K562 (cell line): ENCODE measurements at regions not wholly inside any gene's neighbourhood (a gene's known extent, or its start where the extent isn't known, plus 50 kb on each side); places are given as distances from the start of the nearest gene placed in this dataset.

Source experiments
- ATAC-seq: fragments of 200-7000 bp; cut with Tn5 transposase; 3 replicates; pipeline ENCODE4 v1.9.1; 2020; ENCODE audit warnings: moderate library complexity
- BruUV-seq: library from RNA; stranded (reverse); fragments of 400-500 nt; replicated peaks from 2 replicates; lab custom pipeline; 2021; lab: Mats Ljungman, UMichigan
- CTCF ChIA-PET: fragments of 300-600 bp; formaldehyde crosslinking; extraction: SDS; loops from one replicate; lab custom pipeline; 2021; ENCODE audit warnings: low intra/inter-chr PET ratio; lab: Yijun Ruan, JAX
- POLR2A ChIA-PET: fragments of 300-600, 350-650 bp; sonication (Branson Sonifier 250); formaldehyde crosslinking; extraction: SDS; loops from one replicate; lab custom pipeline; 2021; ENCODE audit warnings: antibody characterized with exemption, inconsistent platforms; lab: Yijun Ruan, JAX
- DNase-seq, 4 experiments: peaks; one replicate each; pipeline versions ENCODE4 v3.0.0 to v3.0.0-alpha.2; 2011 to 2018; ENCODE audit warnings: low spot score in 3 of 4, mixed read lengths in 3 of 4; ENCODE audit errors: extremely low read depth in 1 of 4
- FAIRE-seq: peaks from 2 replicates; lab custom pipeline; 2011; peaks lifted over from hg19 to GRCh38; lab: Jason Lieb, UNC
- H2AFZ ChIP-seq: 2 replicates; pipeline ENCODE4 v1.6.0; 2011; ENCODE audit warnings: low read depth, low read length, control low read depth, inconsistent platforms
- H3K27ac ChIP-seq: fragments of 200-600 bp; 3 replicates; pipeline ENCODE4 v1.8.0; 2011; ENCODE audit warnings: low read depth, mild to moderate bottlenecking, control low read depth, inconsistent platforms, low read length, moderate library complexity, mixed read lengths; ENCODE audit errors: extremely low read depth
- H3K27me3 ChIP-seq, 2 experiments: fragments of 300-600 bp in 1 of 2; 2 replicates in 1 of 2; 3 replicates in 1 of 2; pipeline versions ENCODE4 v1.6.0 to v1.8.0; 2011; ENCODE audit warnings: inconsistent platforms in 2 of 2, low read length in 2 of 2, mild to moderate bottlenecking in 1 of 2, mixed read lengths in 1 of 2, moderate library complexity in 1 of 2; ENCODE audit not compliant: control insufficient read depth in 2 of 2, insufficient read depth in 2 of 2
- H3K36me3 ChIP-seq: fragments of 300-600 bp; 3 replicates; pipeline ENCODE4 v1.8.0; 2011; ENCODE audit warnings: mild to moderate bottlenecking, low read length, inconsistent platforms; ENCODE audit not compliant: control insufficient read depth, insufficient read depth
- H3K4me1 ChIP-seq, 2 experiments: fragments of 200-600 bp in 1 of 2; replicated peaks in 1 of 2; 2 replicates in 1 of 2; 3 replicates in 1 of 2; pipeline versions ENCODE4 v1.5.1 to v1.8.0; 2011; ENCODE audit warnings: inconsistent platforms in 2 of 2, low read length in 2 of 2, mild to moderate bottlenecking in 1 of 2, mixed read lengths in 1 of 2, moderate library complexity in 1 of 2; ENCODE audit not compliant: control insufficient read depth in 2 of 2, insufficient read depth in 2 of 2
- H3K4me2 ChIP-seq: 2 replicates; pipeline ENCODE4 v1.6.1; 2011; ENCODE audit warnings: low read length, control low read depth, inconsistent platforms, mixed read lengths; ENCODE audit not compliant: insufficient read depth
- H3K4me3 ChIP-seq: fragments of 200-600 bp; sonication (generic), shearing (Covaris generic); 2 replicates; pipeline ENCODE4 v1.5.1; 2016; ENCODE audit warnings: control low read depth, inconsistent platforms
- H3K79me2 ChIP-seq: fragments of 200-600 bp; 3 replicates; pipeline ENCODE4 v1.8.0; 2011; ENCODE audit warnings: low read length, inconsistent platforms; ENCODE audit not compliant: control insufficient read depth, insufficient read depth
- H3K9ac ChIP-seq, 2 experiments: 2 replicates each; pipeline versions ENCODE4 v1.6.0 to v1.6.1; 2011; ENCODE audit warnings: low read depth in 2 of 2, low read length in 2 of 2, control low read depth in 1 of 2, inconsistent platforms in 1 of 2, mild to moderate bottlenecking in 1 of 2, mixed read lengths in 1 of 2; ENCODE audit not compliant: insufficient read depth in 1 of 2
- H3K9me1 ChIP-seq: one replicate; pipeline ENCODE4 v1.6.0; 2011; ENCODE audit warnings: inconsistent platforms, mild to moderate bottlenecking, low read length, moderate library complexity; ENCODE audit not compliant: control insufficient read depth, insufficient read depth
- H3K9me3 ChIP-seq: replicated peaks from 2 replicates; pipeline ENCODE4 v1.5.1; 2011; ENCODE audit warnings: low read depth, low read length, inconsistent platforms; ENCODE audit not compliant: control insufficient read depth, insufficient read depth
- H4K20me1 ChIP-seq: replicated peaks from 2 replicates; pipeline ENCODE4 v1.6.1; 2011; ENCODE audit warnings: low read length, inconsistent platforms, mixed read lengths; ENCODE audit not compliant: control insufficient read depth, insufficient read depth
- BHLHE40 ChIP-seq: IDR thresholded peaks from 2 replicates; pipeline ENCODE4 v1.6.1; 2011; ENCODE audit warnings: low read length, improper control_type of control experiment
- CREBBP ChIP-seq: IDR thresholded peaks from one replicate; pipeline ENCODE4 v1.6.1; 2012; ENCODE audit warnings: low read depth, mild to moderate bottlenecking, control low read depth, inconsistent platforms, low read length
- CREM ChIP-seq: IDR thresholded peaks from 2 replicates; pipeline ENCODE4 v1.6.1; 2014; ENCODE audit warnings: antibody characterized with exemption, low read depth
- E2F8 ChIP-seq: fragments of 450-650 bp; IDR thresholded peaks from 2 replicates; pipeline ENCODE4 v1.7.1; 2018; ENCODE audit warnings: mild to moderate bottlenecking, low read depth; ENCODE audit not compliant: partially characterized antibody
- FOXM1 ChIP-seq, 2 experiments: fragments of 450-650 bp in 1 of 2; sonication (generic) in 1 of 2; formaldehyde crosslinking in 1 of 2; IDR thresholded peaks; 2 replicates each; pipeline versions ENCODE4 v1.6.1 to v1.9.0; 2017 to 2022; ENCODE audit warnings: low read depth in 2 of 2, mild to moderate bottlenecking in 2 of 2, missing genetic modification reagents in 1 of 2, moderate library complexity in 1 of 2
- HDAC6 ChIP-seq: IDR thresholded peaks from 2 replicates; pipeline ENCODE4 v1.6.1; 2012; ENCODE audit warnings: low read depth, mild to moderate bottlenecking, control low read depth, inconsistent platforms, low read length, moderate library complexity
- KAT8 ChIP-seq: fragments of 450-650 bp; IDR thresholded peaks from 2 replicates; pipeline ENCODE4 v1.6.1; 2016; ENCODE audit warnings: low read depth, mild to moderate bottlenecking
- PCBP1 ChIP-seq: fragments of 200-400 bp; formaldehyde crosslinking; IDR thresholded peaks from 2 replicates; pipeline ENCODE4 v1.6.1; 2018; ENCODE audit warnings: mild to moderate bottlenecking, low read depth, low read length; ENCODE audit not compliant: poor library complexity, severe bottlenecking
- PHB2 ChIP-seq: fragments of 450-650 bp; IDR thresholded peaks from 2 replicates; pipeline ENCODE4 v1.6.1; 2017; ENCODE audit warnings: low read depth
- TEAD2 ChIP-seq: fragments of 450-650 bp; IDR thresholded peaks from 2 replicates; pipeline ENCODE4 v1.6.1; 2016; ENCODE audit warnings: missing genetic modification characterization, control low read depth, missing compliant biosample characterization
- ZMIZ1 ChIP-seq, 2 experiments: fragments of 150-350 bp in 1 of 2; IDR thresholded peaks; 2 replicates each; pipeline ENCODE4 v1.6.1; 2012 to 2016; ENCODE audit warnings: low read depth in 2 of 2, low read length in 2 of 2, mild to moderate bottlenecking in 1 of 2, moderate library complexity in 1 of 2
- ZNF12 ChIP-seq: sonication (generic); formaldehyde crosslinking; IDR thresholded peaks from 2 replicates; pipeline ENCODE4 v1.4.0; 2020; ENCODE audit warnings: mild to moderate bottlenecking, missing genetic modification reagents
- ZNF507 ChIP-seq: conservative IDR thresholded peaks from 2 replicates; pipeline ENCODE4 v1.6.1; 2017; ENCODE audit warnings: missing genetic modification characterization, missing compliant biosample characterization
- ZNF512 ChIP-seq: IDR thresholded peaks from 2 replicates; pipeline ENCODE4 v1.6.1; 2016; ENCODE audit warnings: missing genetic modification characterization, missing compliant biosample characterization
- WGBS: fragments of 100-300 bp; shearing (Covaris generic); methylation state at CpG from one replicate; pipeline ENCODE4 v1.1.6; 2016; ENCODE audit warnings: low coverage, mixed read lengths; ENCODE audit not compliant: insufficient coverage; ENCODE audit errors: missing lambda C conversion rate; 5-methylcytosine and 5-hydroxymethylcytosine counted together
- in situ Hi-C: fragments of 300-500 bp; cut with MboI; formaldehyde crosslinking; loops from 4 replicates; pipeline ENCODE4 v1.15.0; 2018; ENCODE audit warnings: inconsistent platforms, mixed read lengths
- intact Hi-C: fragments of 100-400 bp; cut with micrococcal nuclease; formaldehyde crosslinking; loops from 2 replicates; pipeline ENCODE4 v1.14.2; 2022

- ChIA-PET CTCF (no interaction called here), POLR2A (no interaction called here)
- Histone ChIP-seq H3K4me1 (no peaks in the 10 kb centered on the region), H3K36me3 (no peaks in the 10 kb centered on the region), H3K4me3 (no peak overlapping the region), H3K79me2 (no peaks in the 10 kb centered on the region), H3K9me1 (no peaks in the 10 kb centered on the region), H2AFZ (no peak overlapping the region), H4K20me1 (no peaks in the 10 kb centered on the region), H3K4me2 (no peak overlapping the region), H3K27me3 (no peaks in the 10 kb centered on the region), H3K9me3 (no peaks in the 10 kb centered on the region; the same call in 1 of the 2 replicates), H3K27ac (no peak overlapping the region), H3K9ac (no peak overlapping the region)
- WGBS, result 0% methylated on average over 7 of the region's 7 CpGs
- in situ Hi-C loops (no loop called here), intact Hi-C loops (no loop called here)
- FAIRE-seq (no peak), ATAC-seq (no peak), DNase-seq (no peak)
- no TSS peak for BruUV-seq
- TF ChIP-seq ZNF12, result no peak
- no peak for TF ChIP-seq CREM
- TF ChIP-seq KAT8, result no peak
- TF ChIP-seq E2F8, result no peak
- no peak for TF ChIP-seq TEAD2 (tag)
- no peak for TF ChIP-seq PCBP1
- no peak for TF ChIP-seq ZNF507 (tag)
- TF ChIP-seq BHLHE40, result no peak
- TF ChIP-seq ZMIZ1 (IDR thresholded peaks at IDR 0.05; ENCODE audit: low read depth in 2 of 2, low read length in 2 of 2), result no peak
- no peak for TF ChIP-seq PHB2
- no peak for TF ChIP-seq HDAC6
- TF ChIP-seq CREBBP, result no peak
- no peak for TF ChIP-seq ZNF512 (tag)
- no peak for TF ChIP-seq FOXM1 (IDR thresholded peaks at IDR 0.05; ENCODE audit: low read depth)
- no peak for TF ChIP-seq FOXM1 (CRISPR knock-in tag; IDR thresholded peaks at IDR 0.05; ENCODE audit: low read depth)
These were observed 764.5 kb upstream of the ADAMTS16 start for GRCh38 chr5:4375640-4376039.
